KOPT-K1 (cell line): ENCODE measurements at regions not wholly inside any gene's neighbourhood (a gene's known extent, or its start where the extent isn't known, plus 50 kb on each side); places are given as distances from the start of the nearest gene placed in this dataset.

Source experiments
- H3K27ac ChIP-seq: fragments of 200-600 bp; sonication (generic); 2 replicates; pipeline ENCODE4 v1.5.1; 2016; ENCODE audit warnings: antibody characterized with exemption, mild to moderate bottlenecking, low read depth, low read length; ENCODE audit not compliant: poor library complexity, severe bottlenecking
- H3K36me3 ChIP-seq: fragments of 200-600 bp; sonication (generic); 2 replicates; pipeline ENCODE4 v1.5.1; 2017; ENCODE audit warnings: antibody characterized with exemption, mild to moderate bottlenecking, low read length, moderate library complexity; ENCODE audit not compliant: insufficient read depth
- H3K9me3 ChIP-seq: fragments of 200-600 bp; sonication (generic); 2 replicates; pipeline ENCODE4 v1.5.1; 2017; ENCODE audit warnings: antibody characterized with exemption, low read length, mild to moderate bottlenecking; ENCODE audit not compliant: insufficient read depth, poor library complexity, severe bottlenecking

DNA sequence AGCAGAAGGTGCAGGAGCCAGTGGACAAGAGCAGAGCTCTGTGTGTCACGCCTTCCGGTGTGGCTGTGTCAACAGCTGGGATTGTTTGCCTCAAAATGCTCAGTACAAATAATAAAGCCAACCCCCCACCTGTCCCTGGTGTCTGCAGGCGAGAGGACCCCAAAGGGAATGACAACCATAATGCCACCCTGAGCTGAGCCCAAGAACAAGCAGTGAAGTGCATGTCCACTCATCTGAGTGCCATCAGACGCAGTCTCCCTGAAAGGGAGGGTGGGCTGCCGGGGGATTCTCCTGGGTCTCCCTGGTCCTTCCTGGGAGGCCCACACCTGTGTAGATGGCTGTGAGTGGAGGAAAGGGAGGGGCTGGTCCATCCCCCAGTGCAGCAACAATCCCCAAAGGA, 328.8 kb upstream of the IRX1 start:
- no peaks in the 10 kb centered on the region for H3K36me3 ChIP-seq
- H3K9me3 ChIP-seq, result no peaks in the 10 kb centered on the region
- no peak overlapping the region for H3K27ac ChIP-seq

DNA sequence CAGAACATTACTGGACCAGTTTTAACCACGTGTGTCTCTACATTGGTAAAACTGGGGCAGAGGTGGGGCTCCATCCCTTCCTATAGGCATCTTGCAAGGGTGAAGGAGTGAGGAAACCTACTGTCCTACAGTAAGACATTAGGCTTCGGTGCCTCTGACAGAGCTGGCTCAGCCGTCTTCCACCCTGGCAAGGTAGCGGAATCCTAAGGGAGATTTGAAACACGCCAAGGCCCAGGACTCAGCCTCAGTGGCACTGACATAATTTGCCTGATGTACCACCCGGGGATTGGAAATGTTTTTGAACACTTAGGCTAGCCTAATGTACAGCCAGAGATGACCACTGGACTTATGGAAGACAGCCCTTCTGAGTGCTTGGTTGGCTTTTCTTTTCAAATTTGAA, 329.7 kb upstream of the IRX1 start:
- Histone ChIP-seq H3K36me3 (no peaks in the 10 kb centered on the region), H3K27ac (no peak overlapping the region), H3K9me3 (no peaks in the 10 kb centered on the region)

DNA sequence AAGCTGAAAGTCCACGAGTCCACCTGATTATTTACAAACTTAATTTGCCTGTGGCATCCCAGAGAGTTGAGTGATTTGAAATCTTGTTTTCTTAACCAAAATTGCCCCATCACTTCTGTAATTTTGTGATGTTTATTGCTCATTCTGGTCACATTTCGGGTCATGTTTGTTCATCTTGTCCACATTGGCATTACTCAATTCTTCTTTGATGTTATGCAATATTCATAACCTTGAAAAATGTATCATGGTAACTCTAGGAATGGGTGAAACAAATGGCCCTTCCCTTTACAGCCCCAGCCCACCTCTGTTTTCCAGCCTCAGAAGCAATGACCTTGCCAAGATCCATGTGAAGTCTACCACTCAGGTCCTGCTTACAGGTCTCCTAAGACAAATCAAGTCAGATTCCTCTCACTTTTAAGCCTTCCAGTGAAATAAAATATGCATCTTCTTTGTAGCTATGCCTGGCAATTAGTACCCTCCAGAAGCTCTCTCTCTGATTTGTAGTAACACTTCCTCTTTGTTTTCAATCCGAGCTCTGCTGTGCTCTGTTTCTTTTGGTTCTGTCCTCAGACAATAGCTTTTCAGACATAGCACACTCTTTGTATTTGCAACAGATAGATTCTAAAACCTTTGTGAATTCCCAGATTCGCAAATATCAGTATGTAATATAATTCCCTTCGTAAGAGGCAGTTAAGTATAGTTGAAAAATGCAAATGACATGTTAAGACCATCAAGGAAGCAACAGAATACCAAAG, 330.3 kb upstream of the IRX1 start:
- Histone ChIP-seq H3K36me3 (no peaks in the 10 kb centered on the region), H3K9me3 (no peaks in the 10 kb centered on the region), H3K27ac (no peak overlapping the region)

DNA sequence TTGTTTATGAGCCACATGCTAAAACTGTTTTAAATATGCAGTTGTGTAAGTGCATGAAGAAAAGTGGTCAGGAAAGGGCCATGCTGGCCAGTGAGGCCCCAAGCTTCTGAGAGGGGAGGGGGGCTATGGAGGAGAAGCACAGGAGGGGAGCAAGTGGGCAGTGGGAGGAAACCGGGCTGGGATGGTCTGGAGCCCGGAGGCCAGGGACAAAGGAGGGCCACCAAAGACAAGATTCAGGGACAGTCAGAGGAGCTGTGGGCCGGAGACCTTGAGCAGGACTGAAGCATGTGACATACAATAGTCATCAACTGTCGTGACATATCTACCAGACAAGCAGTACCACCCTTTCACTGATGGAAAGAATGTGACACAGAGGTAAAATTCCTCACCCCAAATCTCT, 333.2 kb upstream of the IRX1 start:
- Histone ChIP-seq H3K27ac (no peak overlapping the region), H3K9me3 (no peaks in the 10 kb centered on the region)

DNA sequence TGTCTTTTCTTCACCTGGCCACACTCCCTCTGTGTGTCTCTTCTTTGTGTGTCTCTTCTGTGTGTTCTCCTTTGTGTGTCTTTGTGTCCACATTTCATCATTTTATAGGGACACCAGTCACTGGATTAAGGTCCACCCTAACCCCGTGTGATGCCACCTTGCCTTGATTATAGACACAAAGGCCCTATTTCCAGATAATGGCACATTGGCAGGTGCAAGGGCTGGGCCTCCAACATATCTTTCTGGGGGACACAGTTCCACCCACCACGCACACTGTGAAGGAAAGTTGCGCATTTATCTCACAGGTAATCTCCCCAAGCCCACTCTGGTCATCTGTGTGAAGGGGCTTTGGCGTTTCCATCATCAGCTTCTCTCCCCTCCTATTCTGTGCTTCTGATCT, 334.6 kb upstream of the IRX1 start:
- Histone ChIP-seq H3K36me3 (no peaks in the 10 kb centered on the region), H3K9me3 (no peaks in the 10 kb centered on the region), H3K27ac (no peak overlapping the region)

More for the DNA sequence above, 333.2 kb upstream of the IRX1 start:
- H3K36me3 ChIP-seq, result no peaks in the 10 kb centered on the region

DNA sequence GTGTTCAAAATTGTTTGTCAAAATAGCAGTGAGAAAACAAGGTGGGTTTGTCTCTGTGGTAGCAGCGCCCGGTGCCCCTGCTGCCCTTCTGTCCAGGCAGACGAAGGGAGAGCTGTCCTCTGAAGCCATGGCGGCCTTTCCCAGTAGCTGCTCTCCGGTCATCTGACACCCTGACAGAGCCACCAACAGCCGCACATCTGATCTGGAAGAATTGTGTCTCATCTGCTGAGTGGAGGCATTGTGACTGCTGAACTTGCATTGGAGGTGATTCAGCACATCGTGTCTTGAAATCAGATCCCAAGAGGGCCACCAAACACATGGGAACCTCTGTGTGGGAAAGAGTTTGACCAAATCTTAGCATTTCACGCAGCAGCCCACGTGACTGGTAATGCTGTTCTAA, 337.6 kb upstream of the IRX1 start:
- no peaks in the 10 kb centered on the region for H3K9me3 ChIP-seq
- H3K27ac ChIP-seq, result no peak overlapping the region

DNA sequence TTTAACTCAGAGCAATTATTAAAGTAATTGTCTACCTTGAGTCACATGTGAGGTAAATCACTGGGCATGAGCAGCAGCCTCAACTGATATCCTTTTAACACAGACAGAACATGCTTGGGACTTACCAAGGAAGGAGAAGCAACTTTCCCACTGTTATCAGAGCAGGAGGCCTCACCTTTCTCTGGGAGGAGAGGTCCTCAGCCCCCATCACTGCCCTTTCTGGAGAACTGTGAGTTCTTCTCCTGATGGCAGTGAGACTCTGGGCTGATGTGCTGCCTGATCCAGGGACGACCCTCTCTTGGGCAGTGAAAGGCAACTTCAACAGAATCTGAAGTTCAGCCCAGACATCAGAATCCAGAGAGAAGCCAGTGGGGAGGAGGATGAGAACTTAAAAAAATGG, 343.4 kb upstream of the IRX1 start:
- Histone ChIP-seq H3K9me3 (no peaks in the 10 kb centered on the region), H3K27ac (no peak overlapping the region), H3K36me3 (no peaks in the 10 kb centered on the region)

More for the DNA sequence above, 337.6 kb upstream of the IRX1 start:
- H3K36me3 ChIP-seq, result no peaks in the 10 kb centered on the region

DNA sequence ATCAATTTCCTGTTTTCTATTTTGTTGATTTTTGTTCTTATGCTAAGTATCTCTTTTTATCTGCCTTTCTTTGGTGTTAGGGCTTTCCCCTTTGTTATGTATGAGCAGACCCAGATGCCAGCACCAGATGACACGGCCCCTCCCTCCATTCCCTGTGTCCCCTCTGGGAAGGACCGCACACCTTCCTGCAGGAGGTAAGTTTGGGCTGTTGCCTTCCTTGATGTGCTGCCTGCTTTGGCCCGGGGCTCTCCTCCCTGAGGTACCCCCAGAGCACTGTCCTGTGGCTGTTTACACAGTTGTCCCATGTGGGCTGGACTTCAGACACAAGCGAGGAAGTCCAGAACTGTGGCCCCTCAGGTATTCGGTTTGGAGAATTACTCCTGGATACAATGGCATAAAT, 343.8 kb upstream of the IRX1 start:
- no peaks in the 10 kb centered on the region for H3K36me3 ChIP-seq

DNA sequence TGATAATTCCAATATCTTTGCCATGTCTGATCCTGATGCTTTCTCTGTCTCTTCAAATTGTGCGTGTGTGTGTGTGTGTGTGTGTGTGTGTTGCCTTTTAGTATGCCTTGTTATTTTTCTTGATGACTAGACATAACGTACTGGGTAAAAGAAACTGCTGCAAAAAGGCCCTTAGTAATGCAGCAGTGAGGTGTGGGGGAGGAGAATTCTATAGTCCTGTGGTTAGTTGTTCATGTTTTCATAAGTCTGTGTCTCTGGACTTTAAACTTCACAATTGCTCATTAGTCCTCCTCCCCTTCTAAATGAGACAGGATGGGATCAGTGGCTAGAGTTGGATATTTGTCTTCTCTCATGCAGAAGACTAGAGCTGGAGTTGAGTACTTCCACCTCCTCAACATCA, 346.2 kb upstream of the IRX1 start:
- Histone ChIP-seq H3K36me3 (no peaks in the 10 kb centered on the region), H3K27ac (no peak overlapping the region), H3K9me3 (no peaks in the 10 kb centered on the region)

More for the DNA sequence above, 343.8 kb upstream of the IRX1 start:
- Histone ChIP-seq H3K27ac (no peak overlapping the region), H3K9me3 (no peaks in the 10 kb centered on the region)

DNA sequence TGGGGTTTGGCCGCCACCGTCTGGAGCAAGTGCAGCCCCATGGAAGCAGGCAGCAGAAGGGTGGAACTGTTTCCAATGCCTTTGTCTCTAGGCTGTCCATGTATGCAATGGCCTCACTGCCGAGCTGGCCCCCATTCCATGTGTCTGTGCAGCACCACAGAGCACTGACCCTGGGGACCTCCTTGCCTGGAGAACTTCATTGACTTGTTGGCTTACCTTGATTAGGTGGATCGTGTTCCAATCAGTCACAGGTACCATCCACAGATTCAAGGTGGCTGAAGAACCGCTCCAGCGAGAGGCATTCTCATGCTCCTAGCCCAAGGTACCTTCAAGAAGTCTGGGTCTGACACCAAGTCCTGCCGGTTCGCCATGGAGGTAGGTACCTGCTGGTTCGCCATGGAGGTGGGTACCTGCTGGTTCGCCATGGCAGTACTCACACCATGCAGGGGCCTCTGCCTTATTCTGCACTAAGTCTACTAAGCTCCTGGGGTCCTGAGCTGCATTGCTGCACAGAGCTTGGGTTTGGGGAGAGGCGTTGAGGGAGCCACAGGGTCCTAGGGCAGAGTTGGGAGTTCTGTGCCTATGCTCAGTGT, 358.3 kb upstream of the IRX1 start:
- no peak overlapping the region for H3K27ac ChIP-seq
- peaks cover 5% of the 10 kb centered on the region for H3K9me3 ChIP-seq
- H3K36me3 ChIP-seq, result no peaks in the 10 kb centered on the region

DNA sequence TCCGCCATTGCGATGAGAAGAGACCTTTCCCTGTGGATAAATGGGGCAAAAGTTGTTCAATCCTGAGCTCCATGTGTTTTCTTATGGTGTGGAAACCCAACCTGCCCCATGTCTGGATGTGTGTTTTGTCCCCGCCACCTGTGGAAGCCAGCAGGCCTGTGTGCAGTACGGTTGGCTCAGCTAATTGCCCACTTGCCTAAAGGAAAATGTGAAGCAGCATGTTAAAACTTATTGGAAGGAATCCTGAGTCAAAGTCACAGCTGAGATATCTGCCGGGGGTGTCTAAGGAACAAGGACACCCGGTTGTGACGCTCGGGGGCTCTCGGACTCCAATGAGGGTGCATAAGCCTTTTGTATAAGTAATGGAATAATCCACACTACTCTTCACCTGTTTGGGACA, 361.1 kb upstream of the IRX1 start:
- Histone ChIP-seq H3K9me3 (peaks cover 5% of the 10 kb centered on the region), H3K27ac (no peak overlapping the region), H3K36me3 (no peaks in the 10 kb centered on the region)

DNA sequence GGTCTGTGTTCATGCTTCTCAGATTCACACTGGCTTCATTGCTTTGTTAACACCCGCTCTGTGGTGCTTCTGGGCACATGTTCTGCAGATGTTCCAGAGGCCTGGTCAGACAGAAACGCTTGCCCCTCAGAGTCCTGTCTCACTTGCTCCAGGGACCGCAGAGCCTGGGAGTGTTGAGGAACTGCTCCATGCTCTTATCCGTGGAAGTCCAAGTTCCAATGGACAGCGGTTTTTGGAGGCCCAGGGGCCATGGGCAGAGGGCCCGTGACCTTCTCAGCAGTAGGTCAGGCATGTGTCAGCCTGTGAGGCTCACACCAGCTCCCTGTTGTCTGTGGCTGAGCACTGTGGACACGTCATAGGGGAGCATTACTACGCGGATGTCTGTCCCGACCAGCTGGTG, 364.7 kb upstream of the IRX1 start:
- Histone ChIP-seq H3K27ac (no peak overlapping the region), H3K36me3 (no peaks in the 10 kb centered on the region), H3K9me3 (peaks cover 3% of the 10 kb centered on the region)

DNA sequence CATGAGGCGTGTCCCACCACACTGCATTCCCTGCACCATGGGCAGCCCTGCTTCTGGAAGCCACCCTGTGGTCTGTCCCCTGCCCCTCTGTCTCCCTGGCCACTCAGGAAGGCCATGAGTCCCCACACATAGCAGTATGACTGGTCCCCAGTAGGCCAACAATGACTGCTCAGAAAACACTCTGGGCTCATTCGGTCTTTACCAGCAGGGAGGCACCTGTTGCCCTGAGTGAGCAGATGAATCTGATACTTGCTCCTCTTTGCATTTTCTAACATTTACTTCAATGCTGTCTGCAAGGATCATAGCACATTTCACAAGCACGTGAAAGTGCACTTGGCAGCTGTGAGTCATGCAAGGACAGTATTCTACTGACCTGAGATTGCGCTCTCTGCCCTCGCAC, 365.4 kb upstream of the IRX1 start:
- no peaks in the 10 kb centered on the region for H3K36me3 ChIP-seq
- no peaks in the 10 kb centered on the region for H3K9me3 ChIP-seq
- no peak overlapping the region for H3K27ac ChIP-seq

DNA sequence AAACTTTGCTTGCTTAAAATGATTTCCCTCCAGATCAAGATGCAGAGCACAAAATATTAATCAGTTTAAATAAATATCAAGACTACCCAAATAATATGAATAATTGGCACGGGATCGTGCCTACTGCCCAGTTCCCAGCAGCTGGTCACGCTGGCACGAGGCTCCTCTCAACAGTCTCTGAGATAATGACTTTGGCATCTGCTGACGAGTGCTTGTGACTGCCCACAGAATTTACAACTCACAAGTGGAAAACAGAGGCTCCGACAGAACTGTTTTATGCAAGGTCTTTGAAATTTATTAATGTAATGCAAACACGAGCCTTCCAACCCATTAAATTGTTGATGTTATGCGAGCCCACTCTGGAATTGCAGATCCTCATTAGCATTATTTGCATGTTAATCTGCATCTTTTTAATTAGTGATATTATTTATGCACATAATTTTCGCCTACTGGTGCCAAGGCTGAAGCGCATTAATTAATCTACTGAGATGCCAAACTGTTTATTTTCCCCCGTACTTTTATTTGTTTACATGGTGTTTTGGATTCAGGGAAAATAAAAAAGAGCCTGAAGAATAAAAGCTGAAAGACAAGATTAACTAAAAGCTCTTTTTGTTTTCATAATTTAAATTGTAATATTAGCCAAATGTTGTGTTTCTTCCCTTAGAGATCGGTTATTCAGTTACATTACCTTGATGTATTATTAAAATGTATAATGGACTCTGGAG, 369.3 kb upstream of the IRX1 start:
- Histone ChIP-seq H3K36me3 (no peaks in the 10 kb centered on the region), H3K9me3 (no peaks in the 10 kb centered on the region), H3K27ac (no peak overlapping the region)

DNA sequence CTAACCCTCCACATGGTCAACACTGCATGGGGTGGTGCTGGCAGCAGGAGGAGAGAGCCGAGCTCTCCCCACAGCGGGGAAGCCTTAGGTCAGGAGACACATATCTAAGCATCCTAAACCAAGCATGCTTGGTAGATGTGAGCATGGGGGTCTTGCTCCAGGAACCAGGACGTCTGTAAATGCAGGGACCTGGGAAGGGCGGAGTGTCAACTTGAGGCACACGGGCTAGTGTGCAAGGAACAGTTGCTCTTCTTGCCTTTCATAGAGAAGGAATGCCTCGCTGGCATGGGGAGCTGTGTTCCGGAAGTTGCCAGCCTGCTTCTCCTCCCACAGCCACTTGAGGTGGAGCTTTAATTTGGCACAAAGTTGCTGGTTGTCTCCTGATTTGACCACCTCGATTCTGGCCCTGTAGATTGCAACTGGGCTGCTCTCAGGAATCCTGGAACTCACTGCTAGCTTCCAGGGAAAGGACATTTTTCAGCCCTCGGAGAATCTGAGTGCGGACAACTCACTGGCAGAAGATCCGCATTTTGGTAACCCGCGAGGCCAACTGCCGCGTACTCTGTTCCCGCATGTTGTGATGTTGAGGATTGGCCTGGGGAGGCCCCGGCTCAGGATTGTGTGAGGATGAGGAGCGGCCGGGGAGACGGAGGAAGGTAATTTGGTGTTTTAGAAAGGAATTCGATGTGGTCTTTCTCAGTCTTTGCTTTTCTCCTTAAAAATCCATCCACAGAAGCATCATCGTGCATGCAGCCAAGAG, 370.3 kb upstream of the IRX1 start:
- H3K36me3 ChIP-seq, result no peaks in the 10 kb centered on the region
- no peak overlapping the region for H3K27ac ChIP-seq
- H3K9me3 ChIP-seq, result peaks cover 2% of the 10 kb centered on the region
